ENCODE measurements at regions not wholly inside any gene's neighbourhood (a gene's known extent, or its start where the extent isn't known, plus 50 kb on each side); places are given as distances from the start of the nearest gene placed in this dataset.

DNA sequence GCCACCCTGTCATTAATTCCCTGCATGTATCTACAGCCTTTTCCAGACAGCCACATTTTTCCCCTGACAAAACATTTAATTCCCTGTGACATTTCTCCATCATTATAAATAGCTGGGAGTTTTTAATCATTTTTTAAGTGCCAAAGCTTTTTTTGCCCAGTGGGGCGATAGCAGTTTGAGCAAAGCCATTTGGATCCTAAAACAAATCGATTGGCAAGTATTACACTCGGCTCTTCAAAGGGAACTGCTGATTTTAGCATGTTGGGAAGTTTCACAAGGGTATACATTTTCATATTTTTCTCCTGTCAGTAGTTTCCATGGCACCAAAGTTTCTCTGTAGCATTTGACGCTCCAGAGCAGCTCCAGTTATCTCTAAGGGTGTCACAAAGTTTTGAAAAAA lies 210.8 kb downstream of the HIPK3 start:
- Mint-ChIP-seq H3K27ac (no peak overlapping the region), H3K27me3 (peaks cover 9 to 13% of the 10 kb centered on the region in 2 donors), H3K4me1 (no peaks in the 10 kb centered on the region), H3K36me3 (no peaks in the 10 kb centered on the region), H3K9me3 (peaks cover 0 to 2% (median 0%) of the 10 kb centered on the region in 8 donors), H3K4me3 (no peak overlapping the region)
- intact Hi-C loops (cut with micrococcal nuclease) = no loop called here
- ChIA-PET POLR2A (ENCODE audit: partially characterized antibody) (no interaction called here), CTCF (ENCODE audit: partially characterized antibody) (interaction anchor here (1.3 kb wide), 1 partner anchor 9 kb away, joined by 3 read pairs; no protein-coding TSS in a partner anchor)
- no peak overlapping the region for H3K27ac ChIP-seq (ENCODE audit: low read depth, low read length)
- no peaks in the 10 kb centered on the region for H3K27me3 ChIP-seq (ENCODE audit: insufficient read depth, low read length)
- DNase-seq = no peak
- H3K36me3 ChIP-seq (ENCODE audit: insufficient read depth, low read length) = no peaks in the 10 kb centered on the region
- H3K4me3 ChIP-seq (ENCODE audit: low read length in 2 of 2) = no peak overlapping the region
- H3K4me1 ChIP-seq (ENCODE audit: insufficient read depth, low read length) = no peaks in the 10 kb centered on the region
- no peaks in the 10 kb centered on the region for H3K9me3 ChIP-seq (ENCODE audit: control insufficient read depth in 1 of 2, low read length in 2 of 2)

GRCh38 chr11:33463059-33463458 lies 205.9 kb downstream of the HIPK3 start:
- no peaks in the 10 kb centered on the region for H3K36me3 ChIP-seq (ENCODE audit: insufficient read depth, low read length)
- Mint-ChIP-seq H3K27ac (no peak overlapping the region), H3K4me3 (no peak overlapping the region), H3K36me3 (no peaks in the 10 kb centered on the region), H3K4me1 (no peaks in the 10 kb centered on the region), H3K27me3 (peaks cover 8 to 11% of the 10 kb centered on the region in 2 donors), H3K9me3 (no peaks in the 10 kb centered on the region)
- H3K4me1 ChIP-seq (ENCODE audit: insufficient read depth, low read length) = no peaks in the 10 kb centered on the region
- H3K27ac ChIP-seq (ENCODE audit: low read depth, low read length) = no peak overlapping the region
- H3K27me3 ChIP-seq (ENCODE audit: insufficient read depth, low read length) = no peaks in the 10 kb centered on the region
- ChIA-PET POLR2A (ENCODE audit: partially characterized antibody) (no interaction called here), CTCF (ENCODE audit: partially characterized antibody) (no interaction called here)
- H3K9me3 ChIP-seq (ENCODE audit: control insufficient read depth in 1 of 2, low read length in 2 of 2) = no peaks in the 10 kb centered on the region
- DNase-seq = no peak
- intact Hi-C loops (cut with micrococcal nuclease) = no loop called here
- no peak overlapping the region for H3K4me3 ChIP-seq (ENCODE audit: low read length in 2 of 2)

DNA sequence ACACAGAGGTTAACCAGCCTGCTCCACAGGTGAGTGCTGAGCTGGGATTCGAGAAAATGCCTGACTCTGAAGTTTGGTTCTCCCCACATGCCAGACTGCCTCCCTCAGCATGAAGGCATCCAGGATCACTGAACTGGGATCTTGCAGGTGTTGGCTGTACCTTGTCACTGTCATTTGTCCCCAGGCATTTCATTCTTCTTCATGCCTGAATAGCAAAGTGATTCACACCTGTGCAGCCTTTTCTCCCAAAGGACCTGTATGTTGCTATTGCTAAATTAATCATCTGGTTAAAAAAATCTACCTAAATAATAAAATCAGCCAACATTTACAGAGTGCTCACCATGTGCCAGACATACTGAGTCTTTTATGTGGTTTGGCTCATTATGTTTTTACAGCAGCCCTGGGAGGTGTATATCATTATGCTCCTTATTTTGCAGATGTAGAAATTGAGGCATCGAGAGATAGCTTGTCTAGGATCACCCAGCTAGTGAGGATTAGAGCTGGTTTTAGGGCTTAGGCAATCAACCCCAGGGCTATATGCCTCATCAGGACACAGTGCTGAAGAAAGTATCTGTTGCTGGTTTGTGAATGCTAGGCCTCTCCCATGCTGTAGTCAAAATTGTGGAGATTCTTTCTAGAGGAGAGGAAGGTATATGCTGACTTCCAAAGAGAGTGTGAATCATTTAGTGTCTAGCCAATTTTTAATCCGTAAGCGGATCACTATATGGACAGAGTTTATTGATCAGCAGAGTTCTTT lies 204.4 kb downstream of the HIPK3 start:
- Mint-ChIP-seq H3K9me3 (no peaks in the 10 kb centered on the region), H3K27me3 (peaks cover 10% of the 10 kb centered on the region in 2 donors), H3K4me3 (no peak overlapping the region), H3K36me3 (no peaks in the 10 kb centered on the region), H3K4me1 (no peaks in the 10 kb centered on the region), H3K27ac (no peak overlapping the region)
- H3K4me1 ChIP-seq (ENCODE audit: insufficient read depth, low read length) = no peaks in the 10 kb centered on the region
- ChIA-PET CTCF (ENCODE audit: partially characterized antibody) (no interaction called here), POLR2A (ENCODE audit: partially characterized antibody) (no interaction called here)
- no peak for DNase-seq
- H3K9me3 ChIP-seq (ENCODE audit: control insufficient read depth in 1 of 2, low read length in 2 of 2) = no peaks in the 10 kb centered on the region
- no peak overlapping the region for H3K4me3 ChIP-seq (ENCODE audit: low read length in 2 of 2)
- no peak overlapping the region for H3K27ac ChIP-seq (ENCODE audit: low read depth, low read length)
- intact Hi-C loops (cut with micrococcal nuclease) = no loop called here
- H3K27me3 ChIP-seq (ENCODE audit: insufficient read depth, low read length) = no peaks in the 10 kb centered on the region
- no peaks in the 10 kb centered on the region for H3K36me3 ChIP-seq (ENCODE audit: insufficient read depth, low read length)

DNA sequence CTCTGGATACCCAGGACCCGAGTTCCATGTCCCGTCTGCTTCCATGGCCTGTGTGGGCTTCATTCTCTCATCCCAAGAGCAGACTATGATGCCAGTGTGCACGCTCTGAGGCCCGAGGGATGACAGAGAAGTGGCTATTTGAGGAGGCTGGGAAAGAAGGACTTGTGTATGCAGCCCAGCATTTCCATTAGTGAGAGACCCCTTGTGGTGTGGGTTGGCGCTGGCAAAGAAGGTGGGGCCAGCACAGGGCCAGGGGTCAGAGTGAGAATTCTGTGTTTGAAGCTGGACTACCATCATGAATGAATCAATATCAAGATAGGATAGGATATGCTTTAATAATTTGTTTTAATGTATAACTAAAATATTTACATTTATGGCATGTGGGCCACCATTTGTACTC lies 200.8 kb downstream of the HIPK3 start:
- no peaks in the 10 kb centered on the region for H3K36me3 Mint-ChIP-seq
- no peaks in the 10 kb centered on the region for H3K9me3 ChIP-seq (ENCODE audit: control insufficient read depth in 1 of 2, low read length in 2 of 2)
- H3K4me3 ChIP-seq (ENCODE audit: low read length in 2 of 2) = no peak overlapping the region
- H3K27ac Mint-ChIP-seq = no peak overlapping the region
- no peaks in the 10 kb centered on the region for H3K9me3 Mint-ChIP-seq
- H3K27me3 ChIP-seq (ENCODE audit: insufficient read depth, low read length) = no peaks in the 10 kb centered on the region
- intact Hi-C loops (cut with micrococcal nuclease) = no loop called here
- H3K4me1 Mint-ChIP-seq = no peaks in the 10 kb centered on the region
- no peaks in the 10 kb centered on the region for H3K36me3 ChIP-seq (ENCODE audit: insufficient read depth, low read length)
- no peaks in the 10 kb centered on the region for H3K4me1 ChIP-seq (ENCODE audit: insufficient read depth, low read length)
- DNase-seq = no peak
- ChIA-PET POLR2A (ENCODE audit: partially characterized antibody) (no interaction called here), CTCF (ENCODE audit: partially characterized antibody) (interaction anchor here (1.0 to 1.2 kb wide), 2 partner anchors 10 to 285 kb away, joined by 3 read pairs; no protein-coding TSS in a partner anchor)
- H3K27me3 Mint-ChIP-seq = peaks cover 6 to 11% of the 10 kb centered on the region in 2 donors
- no peak overlapping the region for H3K27ac ChIP-seq (ENCODE audit: low read depth, low read length)
- no peak overlapping the region for H3K4me3 Mint-ChIP-seq

- no peaks in the 10 kb centered on the region for H3K9me3 Mint-ChIP-seq
- Histone ChIP-seq H3K27me3 (ENCODE audit: insufficient read depth, low read length) (no peaks in the 10 kb centered on the region), H3K36me3 (ENCODE audit: insufficient read depth, low read length) (no peaks in the 10 kb centered on the region), H3K9me3 (ENCODE audit: control insufficient read depth in 1 of 2, low read length in 2 of 2) (no peaks in the 10 kb centered on the region), H3K4me3 (ENCODE audit: low read length in 2 of 2) (no peak overlapping the region), H3K27ac (ENCODE audit: low read depth, low read length) (no peak overlapping the region), H3K4me1 (ENCODE audit: insufficient read depth, low read length) (no peaks in the 10 kb centered on the region)
- no peaks in the 10 kb centered on the region for H3K36me3 Mint-ChIP-seq
- POLR2A ChIA-PET (ENCODE audit: partially characterized antibody) = no interaction called here
- H3K27me3 Mint-ChIP-seq = peaks cover 6 to 22% of the 10 kb centered on the region in 2 donors
- DNase-seq = no peak
- H3K4me1 Mint-ChIP-seq = no peaks in the 10 kb centered on the region
- no peak overlapping the region for H3K27ac Mint-ChIP-seq
- no peak overlapping the region for H3K4me3 Mint-ChIP-seq
- intact Hi-C loops (cut with micrococcal nuclease) = no loop called here
- CTCF ChIA-PET (ENCODE audit: partially characterized antibody) = no interaction called here
Measured at GRCh38 chr11:33455867-33456463, 198.8 kb downstream of the HIPK3 start.

GRCh38 chr11:33454264-33454663 lies 197.1 kb downstream of the HIPK3 start:
- ChIA-PET POLR2A (ENCODE audit: partially characterized antibody) (no interaction called here), CTCF (ENCODE audit: partially characterized antibody) (no interaction called here)
- Mint-ChIP-seq H3K27ac (no peak overlapping the region), H3K36me3 (no peaks in the 10 kb centered on the region), H3K9me3 (no peaks in the 10 kb centered on the region), H3K4me3 (no peak overlapping the region), H3K27me3 (peaks cover 4 to 25% of the 10 kb centered on the region in 2 donors), H3K4me1 (no peaks in the 10 kb centered on the region)
- H3K4me3 ChIP-seq (ENCODE audit: low read length in 2 of 2) = no peak overlapping the region
- DNase-seq = no peak
- intact Hi-C loops (cut with micrococcal nuclease) = no loop called here
- no peak overlapping the region for H3K27ac ChIP-seq (ENCODE audit: low read depth, low read length)
- no peaks in the 10 kb centered on the region for H3K9me3 ChIP-seq (ENCODE audit: control insufficient read depth in 1 of 2, low read length in 2 of 2)
- no peaks in the 10 kb centered on the region for H3K36me3 ChIP-seq (ENCODE audit: insufficient read depth, low read length)
- no peaks in the 10 kb centered on the region for H3K4me1 ChIP-seq (ENCODE audit: insufficient read depth, low read length)
- H3K27me3 ChIP-seq (ENCODE audit: insufficient read depth, low read length) = no peaks in the 10 kb centered on the region

- Mint-ChIP-seq H3K4me1 (no peaks in the 10 kb centered on the region), H3K27ac (no peak overlapping the region), H3K27me3 (peaks cover 4 to 23% of the 10 kb centered on the region in 2 donors), H3K4me3 (no peak overlapping the region), H3K36me3 (no peaks in the 10 kb centered on the region), H3K9me3 (no peaks in the 10 kb centered on the region)
- intact Hi-C loops (cut with micrococcal nuclease) = no loop called here
- no peaks in the 10 kb centered on the region for H3K4me1 ChIP-seq (ENCODE audit: insufficient read depth, low read length)
- POLR2A ChIA-PET (ENCODE audit: partially characterized antibody) = no interaction called here
- H3K27me3 ChIP-seq (ENCODE audit: insufficient read depth, low read length) = no peaks in the 10 kb centered on the region
- no peaks in the 10 kb centered on the region for H3K9me3 ChIP-seq (ENCODE audit: control insufficient read depth in 1 of 2, low read length in 2 of 2)
- no peak for DNase-seq
- no peak overlapping the region for H3K27ac ChIP-seq (ENCODE audit: low read depth, low read length)
- H3K36me3 ChIP-seq (ENCODE audit: insufficient read depth, low read length) = no peaks in the 10 kb centered on the region
- CTCF ChIA-PET (ENCODE audit: partially characterized antibody) = no interaction called here
- H3K4me3 ChIP-seq (ENCODE audit: low read length in 2 of 2) = no peak overlapping the region
Measured at GRCh38 chr11:33452836-33453624, 195.8 kb downstream of the HIPK3 start.
